Skin epidermis (tissue), 12 donors: ENCODE measurements at regions not wholly inside any gene's neighbourhood (a gene's known extent, or its start where the extent isn't known, plus 50 kb on each side); places are given as distances from the start of the nearest gene placed in this dataset.

ENCODE experiments used
- H3K27ac ChIP-seq, 21 experiments: fragments of 200-600 bp; sonication (generic) in 11 of 21; one replicate each; pipeline ENCODE4 v1.5.0; 2020; ENCODE audit warnings: mild to moderate bottlenecking in 3 of 21, inconsistent platforms in 2 of 21, moderate library complexity in 2 of 21
- H3K4me3 ChIP-seq, 7 experiments: fragments of 200-600 bp; sonication (generic) in 2 of 7; one replicate each; pipeline ENCODE4 v1.5.0; 2020; ENCODE audit warnings: inconsistent platforms in 2 of 7, mild to moderate bottlenecking in 2 of 7, moderate library complexity in 1 of 7

- Histone ChIP-seq H3K27ac (no peak overlapping the region), H3K4me3 (no peak overlapping the region)
These were observed 821.1 kb downstream of the TRIB2 start for GRCh38 chr2:13537771-13538349.

DNA sequence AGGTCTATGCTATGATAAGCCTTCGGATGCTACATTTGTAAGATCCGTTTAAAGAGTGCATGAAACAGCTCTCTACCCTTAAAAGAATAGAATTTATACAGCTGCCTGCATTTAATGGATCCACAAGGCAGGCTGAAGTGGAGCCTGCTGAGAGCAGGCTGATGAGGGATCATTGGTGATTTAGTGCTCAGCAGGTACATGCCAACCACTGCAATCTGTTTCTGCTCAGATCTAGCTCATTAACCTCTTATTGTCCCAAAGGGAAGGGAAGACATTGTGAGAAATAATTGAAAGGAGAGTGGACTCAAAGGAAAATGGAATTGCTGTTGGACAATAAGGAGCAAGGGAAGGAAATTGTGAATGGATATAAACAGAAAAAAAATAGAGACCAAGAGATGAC, 822.6 kb downstream of the TRIB2 start:
- H3K27ac ChIP-seq = no peak overlapping the region
- no peak overlapping the region for H3K4me3 ChIP-seq

GRCh38 chr2:13542061-13542460, 825.3 kb downstream of the TRIB2 start:
- Histone ChIP-seq H3K27ac (no peak overlapping the region), H3K4me3 (no peak overlapping the region)

GRCh38 chr2:13542642-13543041, 825.9 kb downstream of the TRIB2 start:
- no peak overlapping the region for H3K4me3 ChIP-seq
- no peak overlapping the region for H3K27ac ChIP-seq

DNA sequence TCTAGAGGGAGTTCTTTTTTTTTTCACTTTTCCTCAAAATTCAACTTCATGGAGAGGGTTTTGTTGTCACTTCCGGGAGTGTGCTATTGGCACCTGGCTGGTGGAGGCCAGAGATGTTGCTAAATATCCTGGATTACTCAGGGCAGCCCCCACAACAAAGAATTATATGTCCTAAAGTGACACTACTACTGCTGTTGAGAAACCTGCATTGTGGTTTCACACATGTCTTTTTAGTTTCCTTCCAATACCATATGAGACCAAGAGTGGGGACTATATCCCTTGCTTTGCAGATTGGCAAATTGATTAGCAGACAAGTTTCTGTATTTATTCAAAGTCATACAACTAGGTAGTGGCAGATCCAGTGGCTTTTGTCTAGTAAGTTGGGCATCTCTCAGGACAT, 826.8 kb downstream of the TRIB2 start:
- Histone ChIP-seq H3K27ac (no peak overlapping the region), H3K4me3 (no peak overlapping the region)

- no peak overlapping the region for H3K27ac ChIP-seq
- H3K4me3 ChIP-seq = no peak overlapping the region
These were observed 828.6 kb downstream of the TRIB2 start for GRCh38 chr2:13545320-13545719.

GRCh38 chr2:13546131-13546530, 829.4 kb downstream of the TRIB2 start:
- H3K4me3 ChIP-seq = no peak overlapping the region
- no peak overlapping the region for H3K27ac ChIP-seq

GRCh38 chr2:13550285-13551231, 833.8 kb downstream of the TRIB2 start:
- Histone ChIP-seq H3K27ac (no peak overlapping the region), H3K4me3 (no peak overlapping the region)

DNA sequence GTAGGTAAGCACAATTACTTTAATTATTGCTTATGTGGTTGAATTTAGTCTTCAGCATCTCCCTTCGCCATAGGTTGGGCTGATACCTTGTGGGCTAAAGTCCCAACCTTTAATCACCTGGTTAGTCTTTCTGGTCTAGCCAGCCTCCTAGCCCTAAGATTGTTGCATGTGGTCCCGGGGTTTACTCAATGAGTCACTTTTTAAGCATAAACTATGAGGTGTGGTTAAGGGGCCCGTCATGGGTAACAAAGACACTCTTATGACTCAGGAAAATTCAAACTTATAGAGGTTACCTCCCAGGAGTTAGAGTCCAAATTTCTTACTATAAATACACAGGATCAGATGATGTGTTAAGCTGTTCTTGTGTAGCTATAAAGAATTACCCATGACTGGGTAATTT, 841.6 kb downstream of the TRIB2 start:
- H3K27ac ChIP-seq = peak overlapping the region in 1 of 21 experiments; percentile 47

GRCh38 chr2:13560322-13560721, 843.6 kb downstream of the TRIB2 start:
- Histone ChIP-seq H3K4me3 (no peak overlapping the region), H3K27ac (no peak overlapping the region)

More for the DNA sequence above, 841.6 kb downstream of the TRIB2 start:
- H3K4me3 ChIP-seq = no peak overlapping the region

- Histone ChIP-seq H3K27ac (no peak overlapping the region), H3K4me3 (no peak overlapping the region)
These were observed 855.7 kb downstream of the TRIB2 start for GRCh38 chr2:13572466-13572865.

DNA sequence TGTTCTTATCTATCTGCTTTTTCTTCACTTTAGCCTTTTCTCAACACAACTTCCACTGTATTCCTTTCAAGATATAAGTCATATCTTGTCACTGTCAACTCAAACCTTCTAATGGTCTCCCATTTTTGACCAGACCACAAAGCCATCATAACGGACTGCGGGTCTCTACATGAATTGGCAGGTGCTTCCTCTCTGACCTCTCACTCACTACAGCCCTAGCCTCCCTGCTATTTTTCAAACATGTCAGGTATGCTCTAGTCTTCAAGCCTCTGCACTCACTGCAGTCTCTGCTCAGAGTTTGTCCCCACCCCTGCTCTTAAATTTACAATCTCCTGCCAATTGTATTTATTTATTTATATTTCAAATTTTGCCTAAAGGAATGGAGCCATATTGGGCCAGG, 858.1 kb downstream of the TRIB2 start:
- H3K27ac ChIP-seq = no peak overlapping the region

GRCh38 chr2:13576406-13577036, 859.8 kb downstream of the TRIB2 start:
- Histone ChIP-seq H3K27ac (no peak overlapping the region), H3K4me3 (no peak overlapping the region)

More for the DNA sequence above, 858.1 kb downstream of the TRIB2 start:
- H3K4me3 ChIP-seq = no peak overlapping the region

GRCh38 chr2:13578547-13578946, 861.8 kb downstream of the TRIB2 start:
- no peak overlapping the region for H3K27ac ChIP-seq

DNA sequence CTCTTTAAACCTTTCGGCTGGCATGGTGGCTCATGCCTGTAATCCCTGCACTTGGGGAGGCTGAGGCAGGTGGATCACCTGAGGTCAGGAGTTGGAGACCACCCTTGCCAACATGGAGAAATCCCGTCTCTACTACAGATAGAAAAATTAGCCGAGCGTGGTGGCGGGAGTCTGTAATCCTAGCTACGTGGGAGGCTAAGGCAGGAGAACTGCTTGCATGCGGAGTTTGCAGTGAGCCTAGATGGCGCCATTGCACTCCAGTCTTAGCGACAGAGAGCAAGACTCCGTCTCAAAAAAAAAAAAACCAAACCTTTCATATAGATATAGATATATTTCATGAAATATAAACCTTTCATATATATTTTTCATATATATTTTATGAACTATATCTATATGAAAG, 864.7 kb downstream of the TRIB2 start:
- no peak overlapping the region for H3K27ac ChIP-seq
- no peak overlapping the region for H3K4me3 ChIP-seq

More at GRCh38 chr2:13578547-13578946, 861.8 kb downstream of the TRIB2 start:
- H3K4me3 ChIP-seq = no peak overlapping the region

DNA sequence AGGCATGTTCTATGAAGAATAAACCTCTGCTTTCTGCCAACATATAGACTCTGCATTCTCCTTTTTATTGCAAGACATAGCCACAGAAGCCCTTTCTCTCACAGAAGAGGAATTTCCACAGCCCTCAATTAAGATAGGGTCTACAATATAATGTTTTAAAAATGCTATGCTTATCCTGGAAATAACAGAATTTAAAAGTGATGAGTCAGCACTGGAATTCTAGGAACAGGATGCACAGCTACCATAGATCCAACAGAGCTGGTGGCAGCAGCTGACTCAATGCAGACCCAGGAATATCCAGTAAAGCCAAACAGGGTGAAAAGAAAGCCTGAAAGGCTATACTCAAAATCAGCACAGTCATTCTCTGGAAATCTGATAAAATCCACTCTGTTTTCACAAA, 866.9 kb downstream of the TRIB2 start:
- Histone ChIP-seq H3K27ac (no peak overlapping the region), H3K4me3 (no peak overlapping the region)

GRCh38 chr2:13584020-13584419, 867.3 kb downstream of the TRIB2 start:
- Histone ChIP-seq H3K4me3 (no peak overlapping the region), H3K27ac (no peak overlapping the region)

GRCh38 chr2:13585732-13586131, 869.0 kb downstream of the TRIB2 start:
- H3K4me3 ChIP-seq = no peak overlapping the region
- no peak overlapping the region for H3K27ac ChIP-seq

GRCh38 chr2:13596233-13596632, 879.5 kb downstream of the TRIB2 start:
- Histone ChIP-seq H3K4me3 (no peak overlapping the region), H3K27ac (no peak overlapping the region)

- H3K4me3 ChIP-seq = no peak overlapping the region
- no peak overlapping the region for H3K27ac ChIP-seq
These were observed 880.4 kb downstream of the TRIB2 start for GRCh38 chr2:13597176-13597575.

DNA sequence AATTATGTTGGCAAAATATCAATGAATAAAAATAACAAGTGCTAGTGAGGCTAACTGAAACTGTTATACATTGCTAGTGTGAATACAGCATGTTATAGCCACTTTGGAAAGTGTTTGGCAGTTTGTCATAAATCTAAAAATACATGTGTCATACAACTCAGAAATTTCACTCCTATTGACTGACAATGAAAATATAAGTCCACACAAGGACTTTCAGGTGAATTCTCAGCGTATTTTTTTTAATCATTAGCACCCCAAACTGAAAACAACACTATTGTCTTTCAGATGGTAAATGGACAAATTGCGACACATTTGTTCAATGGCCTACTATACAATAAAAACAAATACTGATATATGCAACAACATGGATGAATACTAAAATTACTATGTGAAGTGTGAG, 884.8 kb downstream of the TRIB2 start:
- Histone ChIP-seq H3K27ac (no peak overlapping the region), H3K4me3 (no peak overlapping the region)
